Suppressor macrophage treated with lipopolysaccharide for 1 hour (primary cell): ENCODE measurements at regions not wholly inside any gene's neighbourhood (a gene's known extent, or its start where the extent isn't known, plus 50 kb on each side); places are given as distances from the start of the nearest gene placed in this dataset.
"Not testable (repeated sequence)": the region's sequence is repeated elsewhere in the genome, so short reads cannot be mapped to it uniquely, and the experiment has no call there.

Source experiments
- DNase-seq, 3 donors: peaks; one replicate each; pipeline ENCODE4 v3.0.0-alpha.2; 2020 to 2022

GRCh38 chr6:51265426-51265825 lies 446.8 kb downstream of the TFAP2B start:
- peak; percentile 61 to 70 (median 62) for DNase-seq

DNA sequence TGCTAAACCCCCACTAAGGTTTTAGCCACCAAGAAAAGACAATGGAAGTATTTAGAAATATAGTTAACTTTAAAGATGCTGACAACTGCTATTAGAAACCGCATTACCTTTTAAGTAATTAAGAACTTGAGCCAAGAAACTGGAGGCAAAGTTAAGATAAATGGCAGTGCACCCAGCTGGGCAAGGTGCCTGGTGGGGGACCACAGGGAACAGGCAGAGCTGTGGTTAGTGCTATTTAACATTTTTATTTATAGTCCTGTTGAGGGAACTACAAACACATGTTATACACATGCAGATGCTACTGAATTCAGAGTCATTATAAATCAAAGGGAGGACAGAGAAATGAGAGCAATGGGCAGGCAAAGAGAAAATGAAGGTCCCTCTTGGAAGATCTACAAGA lies 447.9 kb downstream of the TFAP2B start:
- no peak for DNase-seq

DNA sequence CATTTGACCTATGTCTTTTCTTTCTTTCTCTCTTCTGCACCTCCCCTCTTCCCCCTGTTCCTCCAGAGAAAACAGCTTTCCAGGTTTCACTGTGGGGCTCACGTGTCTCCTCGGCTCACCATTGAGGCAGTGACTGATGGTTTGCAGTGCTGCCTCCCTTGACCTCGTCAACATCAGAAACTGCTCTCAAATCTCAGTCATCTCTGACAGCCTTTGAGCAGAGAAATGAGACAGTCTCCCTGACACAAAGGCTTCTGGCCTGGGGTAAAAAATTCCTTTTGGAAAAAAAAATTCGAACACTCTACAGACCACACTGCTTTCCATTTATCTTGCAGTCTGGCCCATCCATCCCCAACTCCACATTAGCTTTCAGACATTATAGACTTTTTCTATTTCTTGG lies 450.0 kb downstream of the TFAP2B start:
- no peak for DNase-seq

DNA sequence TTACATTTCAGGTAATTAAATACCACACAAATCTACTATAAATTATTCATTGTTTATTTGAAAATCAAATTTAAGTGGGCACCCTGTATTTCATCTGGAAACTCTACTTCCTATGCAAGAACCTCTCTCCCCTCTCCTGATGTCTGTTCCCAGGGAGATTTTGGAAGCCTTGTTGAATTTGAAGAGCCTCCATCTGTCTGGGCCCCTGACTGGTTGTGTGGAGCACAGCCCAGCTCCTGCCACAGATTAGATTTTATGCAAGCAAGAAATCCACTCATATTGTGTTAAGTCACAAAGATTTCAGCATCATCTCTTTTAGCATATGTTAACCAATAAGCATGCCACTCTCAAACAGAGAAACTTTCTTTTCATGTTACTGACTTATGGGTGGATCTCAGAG lies 451.2 kb downstream of the TFAP2B start:
- no peak for DNase-seq

- no peak for DNase-seq
Observed at GRCh38 chr6:51271615-51272014, 452.9 kb downstream of the TFAP2B start.

DNA sequence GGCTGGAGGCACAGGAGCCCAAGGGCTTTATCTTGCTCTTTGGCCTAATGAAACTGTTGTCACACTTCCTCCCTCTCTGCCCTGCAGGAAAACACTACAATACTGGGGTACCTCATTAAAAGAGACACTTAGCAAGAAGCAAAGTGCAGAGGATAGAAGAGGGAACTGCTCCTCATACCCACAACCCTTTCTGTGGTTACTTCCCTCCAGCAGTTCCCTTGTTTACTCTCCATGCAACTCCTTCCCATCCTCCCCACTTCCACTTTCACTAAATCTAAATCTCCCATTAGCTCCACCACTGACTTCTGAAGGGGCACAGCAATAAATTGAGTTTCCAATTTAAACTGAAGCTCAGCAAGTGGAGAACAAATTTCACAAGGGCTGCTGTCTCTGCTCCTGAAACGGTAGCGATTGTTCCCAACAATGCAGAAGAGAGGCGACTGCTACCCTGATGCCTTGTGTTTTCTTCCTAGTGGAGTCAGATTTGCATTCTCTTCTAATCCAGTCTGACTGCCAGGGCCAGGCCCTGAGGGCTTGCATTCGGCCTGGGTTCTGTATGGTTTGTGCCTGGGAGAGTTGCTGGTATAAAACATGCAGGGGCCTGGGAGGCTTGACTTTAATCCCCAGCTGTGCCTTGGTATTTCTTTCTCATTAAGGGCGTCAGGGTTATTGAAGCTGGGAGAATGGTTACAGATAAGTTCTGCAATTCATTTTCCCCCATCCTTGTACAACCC lies 454.7 kb downstream of the TFAP2B start:
- DNase-seq, result peak; percentile 59 to 62 (median 60)

DNA sequence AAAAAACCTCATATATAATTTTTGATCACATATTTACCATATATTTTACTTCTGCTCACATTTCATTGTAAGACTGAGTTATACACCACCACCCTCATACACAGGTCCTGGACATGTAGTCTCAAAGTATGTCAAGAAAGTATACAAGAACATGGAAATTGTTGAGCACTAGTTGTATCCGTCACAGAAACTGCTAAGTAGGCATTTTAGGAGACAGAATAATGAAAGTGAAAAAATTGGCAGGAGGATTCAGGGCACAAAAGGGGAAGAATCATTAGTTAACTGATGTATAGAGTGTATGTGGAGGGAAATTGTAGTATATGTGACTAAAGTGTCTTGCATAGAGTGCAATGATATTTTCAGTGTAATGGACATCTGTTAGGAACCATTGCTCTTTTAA lies 458.8 kb downstream of the TFAP2B start:
- peak in 2 of 3 donors; percentile 37 to 40 for DNase-seq

DNA sequence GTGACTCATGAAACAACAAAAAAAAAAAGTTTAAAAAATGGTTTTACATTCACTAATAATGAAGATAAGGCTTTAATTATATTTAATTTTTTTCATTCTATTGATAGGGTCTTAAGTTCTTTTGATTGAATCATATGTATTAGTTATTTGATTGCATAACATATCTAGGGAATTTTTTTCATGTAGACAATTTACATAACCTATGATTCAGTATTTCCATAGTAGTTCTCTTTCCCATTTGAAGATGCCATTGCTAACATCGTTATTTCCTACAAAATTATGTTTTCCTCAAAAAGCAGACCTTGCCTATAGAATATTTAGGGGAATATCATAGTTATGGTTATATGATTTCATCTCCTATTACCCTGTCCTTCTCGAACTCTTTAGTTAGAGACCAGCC lies 463.4 kb downstream of the TFAP2B start:
- DNase-seq, result peak in 2 of 3 donors; percentile 53 to 59

DNA sequence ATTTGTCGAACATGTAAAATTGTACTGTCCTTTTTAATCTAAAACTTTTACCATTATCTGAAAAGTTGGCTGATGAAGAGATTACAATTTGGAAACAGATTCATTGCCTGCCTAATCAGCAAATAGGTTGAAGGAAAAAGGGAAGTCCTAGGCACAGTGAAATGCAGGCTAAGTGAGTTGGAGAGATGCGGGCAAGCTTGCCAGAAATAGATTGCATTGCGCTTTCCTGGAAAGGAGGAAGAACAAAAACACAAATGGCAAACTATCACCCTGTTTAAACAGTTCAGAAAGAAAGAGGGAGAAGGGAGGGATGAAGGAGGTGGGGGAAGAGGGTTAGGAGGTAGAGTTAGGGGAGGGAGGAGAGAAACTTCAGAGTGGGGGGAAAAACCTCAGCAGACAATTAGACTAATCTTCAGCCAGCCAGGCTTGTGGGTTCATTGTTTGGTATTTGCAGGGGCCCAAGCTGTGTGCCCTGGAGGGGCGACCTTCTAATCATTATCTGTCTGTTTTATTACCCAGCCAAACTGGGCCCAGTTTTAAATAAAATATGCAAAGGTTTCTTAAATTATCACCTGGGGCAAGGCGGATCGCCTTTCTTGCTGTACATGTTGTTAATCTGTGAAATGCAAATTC lies 465.2 kb downstream of the TFAP2B start:
- peak; percentile 33 to 59 (median 53) for DNase-seq

- no peak for DNase-seq
Observed at GRCh38 chr6:51285876-51286275, 467.2 kb downstream of the TFAP2B start.

GRCh38 chr6:51289041-51289440 lies 470.4 kb downstream of the TFAP2B start:
- no peak for DNase-seq

DNA sequence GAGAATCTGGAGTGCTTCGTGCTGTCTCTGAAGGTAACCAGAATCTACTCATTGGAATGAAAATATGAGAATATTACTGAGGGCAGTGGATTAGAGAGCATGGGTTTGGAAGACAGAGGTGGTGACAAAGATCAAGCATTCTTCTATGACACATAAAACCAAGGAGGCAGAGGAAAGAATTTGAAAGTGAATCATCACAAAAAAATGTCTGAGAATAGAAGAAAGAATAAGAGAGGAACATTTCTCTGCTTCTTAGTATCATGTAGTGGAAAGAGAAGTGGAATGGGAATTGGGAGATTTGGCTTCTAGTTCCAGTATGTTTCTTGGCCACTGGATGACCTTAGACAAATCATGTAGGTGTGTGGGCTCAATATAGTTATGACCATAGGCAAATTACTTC lies 474.0 kb downstream of the TFAP2B start:
- no peak for DNase-seq

DNA sequence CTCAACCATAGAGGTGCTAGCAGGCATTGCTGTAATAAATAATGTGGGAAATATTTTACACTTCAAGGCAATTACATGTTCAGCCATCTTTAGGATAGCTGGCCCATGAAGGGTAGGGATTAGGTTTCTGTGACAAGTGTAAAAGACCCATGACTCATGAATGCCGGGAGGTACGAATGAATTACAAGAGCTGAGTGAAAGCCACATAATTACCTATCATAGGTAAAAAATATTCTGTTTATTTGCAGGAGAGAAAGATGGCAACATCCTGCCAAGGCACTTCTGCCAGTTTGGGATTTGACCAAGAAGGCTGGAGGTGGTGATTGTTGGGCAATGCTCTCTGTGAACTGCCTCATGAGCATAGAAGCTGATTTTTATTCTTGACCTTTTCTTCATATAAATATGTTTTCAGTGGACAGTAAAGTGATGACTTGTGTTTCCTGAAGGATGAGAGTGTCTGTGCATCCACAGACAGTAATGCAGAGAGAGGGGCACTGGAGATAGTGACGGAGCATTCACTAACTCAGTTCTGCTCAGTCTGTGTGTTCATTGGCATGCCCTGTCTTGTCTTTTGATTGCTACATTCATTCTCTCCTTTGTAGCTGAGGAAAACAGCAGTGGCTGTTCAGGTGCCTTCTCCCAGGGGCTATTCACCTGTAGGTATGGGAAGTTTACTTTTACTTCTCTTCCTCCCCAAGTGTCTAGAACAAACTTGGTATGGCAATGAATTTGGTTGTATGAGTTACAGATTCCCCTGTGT lies 481.1 kb downstream of the TFAP2B start:
- no peak for DNase-seq

- no peak for DNase-seq
Observed at GRCh38 chr6:51300510-51300909, 481.8 kb downstream of the TFAP2B start.

DNA sequence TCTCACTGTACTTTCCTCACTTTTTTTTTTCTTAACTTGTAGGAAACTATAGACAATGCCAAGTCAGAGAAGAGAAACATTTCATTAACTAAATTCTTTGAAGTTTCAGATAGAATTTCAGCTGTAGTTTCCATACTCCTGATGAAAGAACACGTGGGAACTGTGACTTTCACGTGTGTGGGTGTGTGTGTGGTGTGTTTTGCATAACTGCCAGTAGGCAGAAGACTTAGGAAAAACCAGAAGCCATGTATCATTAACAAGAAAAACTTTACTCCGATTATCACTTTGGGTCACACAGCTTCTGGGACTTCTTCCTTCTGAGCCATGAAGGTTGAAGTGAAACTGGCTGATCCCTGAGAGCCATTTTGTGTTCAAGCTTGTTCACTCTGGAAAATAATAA lies 483.3 kb downstream of the TFAP2B start:
- DNase-seq, result peak; percentile 85 to 96 (median 94)

- peak in 2 of 3 donors; percentile 48 to 62 for DNase-seq
Observed at GRCh38 chr6:51302431-51302830, 483.8 kb downstream of the TFAP2B start.

- DNase-seq, result peak; percentile 20 to 73 (median 69)
Observed at GRCh38 chr6:51303338-51303737, 484.7 kb downstream of the TFAP2B start.

DNA sequence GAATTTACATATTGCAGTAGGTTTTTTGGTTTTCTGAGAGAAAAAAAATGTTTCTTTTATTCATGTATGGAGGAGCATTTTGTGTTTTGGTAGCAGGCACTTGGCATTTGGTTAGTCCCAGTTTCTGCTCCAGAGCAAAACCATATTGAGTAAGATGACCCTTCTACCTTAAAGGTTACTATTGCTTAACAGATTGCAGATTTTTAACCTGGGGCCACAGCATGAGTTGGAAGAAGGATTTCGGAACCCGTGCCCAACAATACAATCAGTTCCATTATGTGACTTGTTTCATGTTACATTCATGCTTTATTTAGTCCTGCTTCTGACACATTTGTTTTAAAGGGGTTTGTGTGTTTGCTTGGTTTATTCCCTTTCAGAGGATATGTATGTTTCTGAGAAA lies 496.3 kb downstream of the TFAP2B start:
- DNase-seq, result no peak

DNA sequence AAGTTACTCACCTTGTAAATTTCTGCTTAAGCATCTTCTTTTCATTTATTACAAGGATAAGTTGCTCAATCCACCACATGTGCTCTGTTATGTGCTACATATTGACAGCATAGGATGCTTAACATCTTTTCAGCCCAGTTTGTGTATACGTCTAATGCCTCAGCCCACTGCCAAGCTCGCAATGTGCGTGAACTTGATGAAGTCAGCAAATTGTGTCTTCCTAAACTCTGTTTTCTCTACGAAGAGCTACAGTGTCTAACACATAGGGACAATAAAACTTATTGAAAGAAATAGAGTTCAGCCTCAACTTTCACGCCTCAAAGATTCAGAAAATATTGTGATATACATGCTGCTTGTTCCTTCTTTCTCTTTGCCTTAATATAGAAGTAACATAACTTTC lies 500.0 kb downstream of the TFAP2B start:
- DNase-seq, result no peak

- DNase-seq, result not testable (repeated sequence)
Observed at GRCh38 chr6:51321477-51321876, 502.8 kb downstream of the TFAP2B start.

DNA sequence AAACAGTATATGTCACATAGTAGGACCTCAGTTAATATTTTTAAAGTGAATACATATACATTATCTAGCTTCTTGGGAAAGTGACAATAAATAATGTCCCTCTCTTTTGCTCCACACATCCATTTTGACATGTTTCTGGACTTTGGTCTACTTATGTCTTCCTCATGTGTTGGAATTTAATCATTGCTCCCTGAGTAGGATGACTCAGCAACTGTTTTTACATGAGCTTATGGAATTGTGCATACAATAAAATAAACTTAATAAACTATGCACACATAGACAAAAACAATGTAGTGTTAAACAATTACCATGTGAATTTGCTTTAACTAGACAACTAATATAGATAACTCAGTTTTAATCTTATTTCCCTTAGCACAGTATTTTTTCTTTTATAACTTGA lies 503.8 kb downstream of the TFAP2B start:
- DNase-seq, result peak in 1 of 3 donors; percentile 13

GRCh38 chr6:51323056-51323455 lies 504.4 kb downstream of the TFAP2B start:
- DNase-seq, result no peak

DNA sequence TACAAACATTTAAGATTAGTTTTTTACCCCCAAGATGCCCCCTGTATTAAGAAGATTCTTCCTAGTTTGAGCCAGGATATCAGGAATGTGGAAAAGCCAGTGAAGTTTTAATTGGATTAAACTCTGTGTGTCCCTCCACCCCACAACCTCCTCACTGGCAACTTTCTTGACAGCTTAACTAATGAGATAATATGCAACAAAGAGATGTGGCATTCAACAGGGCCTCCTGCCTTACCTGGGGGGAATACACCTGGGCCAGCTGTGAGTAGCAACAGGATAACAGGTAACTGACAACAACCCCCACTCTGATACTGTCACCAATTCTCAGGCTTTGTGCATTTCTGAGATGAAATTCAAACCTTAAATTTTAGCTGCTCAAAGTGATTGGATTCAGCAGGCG lies 512.3 kb downstream of the TFAP2B start:
- DNase-seq, result no peak

GRCh38 chr6:51335543-51335942 lies 516.9 kb downstream of the TFAP2B start:
- no peak for DNase-seq
